WTC11 (cell line): ENCODE measurements at regions not wholly inside any gene's neighbourhood (a gene's known extent, or its start where the extent isn't known, plus 50 kb on each side); places are given as distances from the start of the nearest gene placed in this dataset.

ENCODE experiments used
- ATAC-seq: fragments of 200-7000 bp; cut with Tn5 transposase; 2 replicates; pipeline ENCODE4 v1.10.0; 2021; ENCODE audit warnings: mild to moderate bottlenecking, moderate library complexity
- CTCF ChIA-PET: fragments of 300-600 bp; sonication (Branson Sonifier 250); formaldehyde crosslinking; loops from one replicate; lab custom pipeline; 2021; ENCODE audit warnings: antibody characterized with exemption; lab: Charles Lee
- POLR2A ChIA-PET: fragments of 350-600 bp; sonication (Branson Sonifier 250); formaldehyde crosslinking; loops from one replicate; lab custom pipeline; 2021; ENCODE audit warnings: antibody characterized with exemption; lab: Charles Lee
- DNase-seq: peaks from one replicate; pipeline ENCODE4 v3.0.0; 2021; ENCODE audit warnings: low spot score
- H3K27ac Mint-ChIP-seq: 2 replicates; pipeline ENCODE4 v1.8.0; 2021; ENCODE audit warnings: mixed read lengths
- H3K27me3 Mint-ChIP-seq: 2 replicates; pipeline ENCODE4 v1.8.0; 2021; ENCODE audit warnings: low read depth, mild to moderate bottlenecking, moderate library complexity, mixed read lengths
- H3K36me3 Mint-ChIP-seq: 2 replicates; pipeline ENCODE4 v1.8.0; 2021; ENCODE audit warnings: mixed read lengths
- H3K4me1 Mint-ChIP-seq: 2 replicates; pipeline ENCODE4 v1.8.0; 2022; ENCODE audit warnings: mixed read lengths
- H3K4me3 Mint-ChIP-seq: 2 replicates; pipeline ENCODE4 v1.8.0; 2021; ENCODE audit warnings: mild to moderate bottlenecking, moderate library complexity, mixed read lengths
- H3K9me3 Mint-ChIP-seq: 2 replicates; pipeline ENCODE4 v1.8.0; 2021; ENCODE audit warnings: mixed read lengths
- FOXP1 ChIP-seq: sonication (generic); formaldehyde crosslinking; IDR thresholded peaks from 2 replicates; pipeline ENCODE4 v1.8.0; 2022; ENCODE audit warnings: missing genetic modification reagents, mild to moderate bottlenecking, moderate library complexity, borderline replicate concordance
- JAZF1 ChIP-seq: fragments of 250-450 bp; sonication (Bioruptor Pico); IDR thresholded peaks from 2 replicates; pipeline ENCODE4 v1.9.0; 2021; ENCODE audit warnings: moderate library complexity, mild to moderate bottlenecking, inconsistent platforms
- NR3C1 ChIP-seq: sonication (generic); formaldehyde crosslinking; conservative IDR thresholded peaks from 2 replicates; pipeline ENCODE4 v1.8.1; 2023; ENCODE audit warnings: low read depth, mild to moderate bottlenecking, missing genetic modification reagents
- RELA ChIP-seq: sonication (generic); formaldehyde crosslinking; IDR thresholded peaks from 2 replicates; pipeline ENCODE4 v1.8.1; 2022; ENCODE audit warnings: missing genetic modification reagents, mild to moderate bottlenecking, borderline replicate concordance
- SMAD3 ChIP-seq: sonication (generic); formaldehyde crosslinking; IDR thresholded peaks from 2 replicates; pipeline ENCODE4 v1.8.0; 2022; ENCODE audit warnings: missing genetic modification reagents, mild to moderate bottlenecking, borderline replicate concordance
- TEAD1 ChIP-seq: sonication (generic); formaldehyde crosslinking; IDR thresholded peaks from 2 replicates; pipeline ENCODE4 v1.8.0; 2022; ENCODE audit warnings: mild to moderate bottlenecking, missing genetic modification reagents
- ZBTB21 ChIP-seq: sonication (generic); formaldehyde crosslinking; IDR thresholded peaks from 2 replicates; pipeline ENCODE4 v1.8.1; 2023; ENCODE audit warnings: mild to moderate bottlenecking, missing genetic modification reagents, borderline replicate concordance
- ZNF232 ChIP-seq: sonication (generic); formaldehyde crosslinking; IDR thresholded peaks from 2 replicates; pipeline ENCODE4 v1.8.0; 2022; ENCODE audit warnings: mild to moderate bottlenecking, missing genetic modification reagents
- TF ChIP-seq, protein P1 (sequence below): sonication (generic); formaldehyde crosslinking; conservative IDR thresholded peaks from 2 replicates; pipeline ENCODE4 v1.8.1; 2023; ENCODE audit warnings: mild to moderate bottlenecking, low read depth, missing genetic modification reagents, moderate library complexity
- TF ChIP-seq, protein P2 (sequence below): sonication (generic); formaldehyde crosslinking; IDR thresholded peaks from 2 replicates; pipeline ENCODE4 v1.8.0; 2022; ENCODE audit warnings: mild to moderate bottlenecking, missing genetic modification reagents
- TF ChIP-seq, protein P3 (sequence below): fragments of 250-450 bp; sonication (Bioruptor Pico); IDR thresholded peaks from 2 replicates; pipeline ENCODE4 v1.9.0; 2021; ENCODE audit warnings: mild to moderate bottlenecking
- TF ChIP-seq, protein P4 (sequence below): sonication (generic); formaldehyde crosslinking; IDR thresholded peaks from 2 replicates; pipeline ENCODE4 v1.8.1; 2023; ENCODE audit warnings: mild to moderate bottlenecking, moderate library complexity, missing genetic modification reagents
- TF ChIP-seq, protein P5 (sequence below): fragments of 200-600 bp; IDR thresholded peaks from 2 replicates; pipeline ENCODE4 v1.8.0; 2022; ENCODE audit warnings: antibody characterized with exemption

DNA sequence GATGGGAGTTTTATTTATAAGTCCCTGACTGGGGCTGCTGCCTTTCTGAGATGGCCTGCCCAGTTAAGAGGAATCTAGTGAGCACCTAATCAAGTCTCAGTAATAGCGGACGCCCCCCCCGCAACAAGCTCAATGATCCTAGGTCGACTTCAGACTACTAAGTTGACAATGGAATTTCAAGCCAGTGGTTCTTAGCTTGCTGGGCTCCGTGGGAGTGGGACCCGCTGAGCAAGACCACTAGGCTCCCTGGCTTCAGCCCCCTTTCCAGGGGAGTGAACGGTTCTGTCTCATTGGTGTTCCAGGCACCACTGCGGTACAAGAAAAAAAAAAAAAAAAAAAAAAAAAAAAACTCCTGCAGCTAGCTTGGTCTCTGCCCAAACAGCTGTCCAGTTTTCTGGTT is 156.8 kb upstream of the CARD18 start (continued):
- TF ChIP-seq, protein P1, sequence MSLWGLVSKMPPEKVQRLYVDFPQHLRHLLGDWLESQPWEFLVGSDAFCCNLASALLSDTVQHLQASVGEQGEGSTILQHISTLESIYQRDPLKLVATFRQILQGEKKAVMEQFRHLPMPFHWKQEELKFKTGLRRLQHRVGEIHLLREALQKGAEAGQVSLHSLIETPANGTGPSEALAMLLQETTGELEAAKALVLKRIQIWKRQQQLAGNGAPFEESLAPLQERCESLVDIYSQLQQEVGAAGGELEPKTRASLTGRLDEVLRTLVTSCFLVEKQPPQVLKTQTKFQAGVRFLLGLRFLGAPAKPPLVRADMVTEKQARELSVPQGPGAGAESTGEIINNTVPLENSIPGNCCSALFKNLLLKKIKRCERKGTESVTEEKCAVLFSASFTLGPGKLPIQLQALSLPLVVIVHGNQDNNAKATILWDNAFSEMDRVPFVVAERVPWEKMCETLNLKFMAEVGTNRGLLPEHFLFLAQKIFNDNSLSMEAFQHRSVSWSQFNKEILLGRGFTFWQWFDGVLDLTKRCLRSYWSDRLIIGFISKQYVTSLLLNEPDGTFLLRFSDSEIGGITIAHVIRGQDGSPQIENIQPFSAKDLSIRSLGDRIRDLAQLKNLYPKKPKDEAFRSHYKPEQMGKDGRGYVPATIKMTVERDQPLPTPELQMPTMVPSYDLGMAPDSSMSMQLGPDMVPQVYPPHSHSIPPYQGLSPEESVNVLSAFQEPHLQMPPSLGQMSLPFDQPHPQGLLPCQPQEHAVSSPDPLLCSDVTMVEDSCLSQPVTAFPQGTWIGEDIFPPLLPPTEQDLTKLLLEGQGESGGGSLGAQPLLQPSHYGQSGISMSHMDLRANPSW (CRISPR knock-in tag): no peak
- no peak for TF ChIP-seq RELA (CRISPR knock-in tag)

DNA sequence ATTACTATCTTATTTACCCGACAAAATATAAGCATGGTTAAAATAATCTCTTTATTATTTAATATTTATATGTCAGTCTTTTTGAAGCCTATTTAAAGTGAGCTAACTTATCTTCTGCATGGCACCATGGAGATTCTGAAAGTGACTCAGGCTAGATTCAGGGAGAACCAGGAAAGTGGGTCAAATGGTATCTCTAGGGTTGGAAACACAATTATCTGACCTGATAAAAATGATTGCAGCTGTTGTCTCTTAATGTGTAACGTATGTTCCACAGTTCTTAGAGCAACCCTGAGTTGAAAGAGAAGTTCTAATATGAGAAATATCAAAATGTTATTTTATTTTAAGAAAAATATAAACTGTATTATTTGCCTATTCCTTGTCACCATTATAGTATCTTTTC is 143.1 kb upstream of the CARD18 start:
- TF ChIP-seq FOXP1 (CRISPR knock-in tag): no peak
- TF ChIP-seq, protein P2, sequence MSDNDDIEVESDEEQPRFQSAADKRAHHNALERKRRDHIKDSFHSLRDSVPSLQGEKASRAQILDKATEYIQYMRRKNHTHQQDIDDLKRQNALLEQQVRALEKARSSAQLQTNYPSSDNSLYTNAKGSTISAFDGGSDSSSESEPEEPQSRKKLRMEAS (CRISPR knock-in tag): no peak
- TF ChIP-seq, protein P3, sequence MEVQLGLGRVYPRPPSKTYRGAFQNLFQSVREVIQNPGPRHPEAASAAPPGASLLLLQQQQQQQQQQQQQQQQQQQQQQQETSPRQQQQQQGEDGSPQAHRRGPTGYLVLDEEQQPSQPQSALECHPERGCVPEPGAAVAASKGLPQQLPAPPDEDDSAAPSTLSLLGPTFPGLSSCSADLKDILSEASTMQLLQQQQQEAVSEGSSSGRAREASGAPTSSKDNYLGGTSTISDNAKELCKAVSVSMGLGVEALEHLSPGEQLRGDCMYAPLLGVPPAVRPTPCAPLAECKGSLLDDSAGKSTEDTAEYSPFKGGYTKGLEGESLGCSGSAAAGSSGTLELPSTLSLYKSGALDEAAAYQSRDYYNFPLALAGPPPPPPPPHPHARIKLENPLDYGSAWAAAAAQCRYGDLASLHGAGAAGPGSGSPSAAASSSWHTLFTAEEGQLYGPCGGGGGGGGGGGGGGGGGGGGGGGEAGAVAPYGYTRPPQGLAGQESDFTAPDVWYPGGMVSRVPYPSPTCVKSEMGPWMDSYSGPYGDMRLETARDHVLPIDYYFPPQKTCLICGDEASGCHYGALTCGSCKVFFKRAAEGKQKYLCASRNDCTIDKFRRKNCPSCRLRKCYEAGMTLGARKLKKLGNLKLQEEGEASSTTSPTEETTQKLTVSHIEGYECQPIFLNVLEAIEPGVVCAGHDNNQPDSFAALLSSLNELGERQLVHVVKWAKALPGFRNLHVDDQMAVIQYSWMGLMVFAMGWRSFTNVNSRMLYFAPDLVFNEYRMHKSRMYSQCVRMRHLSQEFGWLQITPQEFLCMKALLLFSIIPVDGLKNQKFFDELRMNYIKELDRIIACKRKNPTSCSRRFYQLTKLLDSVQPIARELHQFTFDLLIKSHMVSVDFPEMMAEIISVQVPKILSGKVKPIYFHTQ (CRISPR knock-in tag): no peak
- no peak for ATAC-seq
- no peaks in the 10 kb centered on the region for H3K36me3 Mint-ChIP-seq
- DNase-seq: no peak
- no peak overlapping the region for H3K27ac Mint-ChIP-seq
- H3K9me3 Mint-ChIP-seq: no peaks in the 10 kb centered on the region
- ChIA-PET CTCF (no interaction called here), POLR2A (no interaction called here)
- no peaks in the 10 kb centered on the region for H3K27me3 Mint-ChIP-seq
- H3K4me3 Mint-ChIP-seq: no peak overlapping the region
- no peaks in the 10 kb centered on the region for H3K4me1 Mint-ChIP-seq

DNA sequence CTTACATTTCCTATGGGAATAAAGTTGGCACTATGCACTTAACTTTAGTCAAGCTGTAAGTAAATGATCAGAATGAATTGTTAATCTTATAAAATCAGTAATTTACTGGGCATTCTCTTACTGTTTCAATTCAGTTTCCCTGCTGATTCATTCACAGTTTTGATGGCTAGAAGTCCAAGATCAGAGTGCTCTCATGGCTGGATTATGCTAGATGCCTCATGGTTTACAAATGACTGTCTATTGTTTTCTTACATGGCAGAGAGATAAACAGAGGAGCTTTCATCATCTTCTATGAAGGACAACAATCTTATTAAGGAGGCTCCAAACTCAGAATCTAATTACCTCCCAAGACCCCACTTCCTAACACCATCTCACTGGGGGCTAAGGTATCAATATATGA is 135.1 kb upstream of the CARD18 start:
- POLR2A ChIA-PET: no interaction called here
- H3K36me3 Mint-ChIP-seq: no peaks in the 10 kb centered on the region
- no peak for DNase-seq
- H3K9me3 Mint-ChIP-seq: peaks cover 18% of the 10 kb centered on the region
- no peak overlapping the region for H3K4me3 Mint-ChIP-seq
- TF ChIP-seq TEAD1 (no peak), JAZF1 (CRISPR knock-in tag) (no peak)
- TF ChIP-seq, all 79 proteins: peak for 0
- H3K4me1 Mint-ChIP-seq: no peaks in the 10 kb centered on the region
- H3K27me3 Mint-ChIP-seq: no peaks in the 10 kb centered on the region
- CTCF ChIA-PET: interaction anchor here (0.8 kb wide), 1 partner anchor 13 kb away, joined by 4 read pairs; no protein-coding TSS in a partner anchor
- H3K27ac Mint-ChIP-seq: no peak overlapping the region; the same call in 1 of the 2 replicates
- ATAC-seq: no peak

DNA sequence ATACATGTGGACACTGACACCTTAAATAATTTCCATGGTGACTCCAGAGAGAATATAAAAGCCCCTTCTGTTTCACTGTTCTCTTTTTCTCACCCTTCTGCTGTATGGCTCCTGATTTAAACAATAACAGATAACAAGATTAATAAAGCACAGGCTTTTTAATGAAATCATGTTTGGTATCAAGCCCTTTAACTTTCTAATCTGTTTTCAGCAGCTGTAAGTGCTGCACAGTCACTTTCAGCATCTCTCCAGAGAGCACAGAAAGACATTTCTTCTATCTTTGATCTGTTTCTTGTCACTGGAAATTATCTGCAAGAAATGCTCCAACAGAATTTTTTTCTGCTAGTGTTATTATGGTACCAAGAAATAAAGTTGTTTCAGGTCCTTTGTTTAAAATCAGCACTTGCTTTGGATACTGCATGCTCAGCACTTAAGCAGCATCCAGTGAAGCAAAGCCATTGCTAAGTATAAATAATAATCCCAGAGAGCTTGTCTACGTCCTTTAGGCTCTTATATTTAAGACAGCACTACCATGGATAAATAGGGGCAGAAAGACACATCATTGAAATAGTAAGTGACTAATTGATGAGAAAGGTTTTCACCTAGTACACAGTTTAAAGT is 134.2 kb upstream of the CARD18 start:
- no peak overlapping the region for H3K27ac Mint-ChIP-seq
- no peak for DNase-seq
- H3K4me1 Mint-ChIP-seq: no peaks in the 10 kb centered on the region
- no peak for ATAC-seq
- H3K4me3 Mint-ChIP-seq: no peak overlapping the region
- POLR2A ChIA-PET: no interaction called here
- CTCF ChIA-PET: no interaction called here
- H3K9me3 Mint-ChIP-seq: peaks cover 20% of the 10 kb centered on the region
- no peaks in the 10 kb centered on the region for H3K27me3 Mint-ChIP-seq
- H3K36me3 Mint-ChIP-seq: no peaks in the 10 kb centered on the region
- TF ChIP-seq, protein P4, sequence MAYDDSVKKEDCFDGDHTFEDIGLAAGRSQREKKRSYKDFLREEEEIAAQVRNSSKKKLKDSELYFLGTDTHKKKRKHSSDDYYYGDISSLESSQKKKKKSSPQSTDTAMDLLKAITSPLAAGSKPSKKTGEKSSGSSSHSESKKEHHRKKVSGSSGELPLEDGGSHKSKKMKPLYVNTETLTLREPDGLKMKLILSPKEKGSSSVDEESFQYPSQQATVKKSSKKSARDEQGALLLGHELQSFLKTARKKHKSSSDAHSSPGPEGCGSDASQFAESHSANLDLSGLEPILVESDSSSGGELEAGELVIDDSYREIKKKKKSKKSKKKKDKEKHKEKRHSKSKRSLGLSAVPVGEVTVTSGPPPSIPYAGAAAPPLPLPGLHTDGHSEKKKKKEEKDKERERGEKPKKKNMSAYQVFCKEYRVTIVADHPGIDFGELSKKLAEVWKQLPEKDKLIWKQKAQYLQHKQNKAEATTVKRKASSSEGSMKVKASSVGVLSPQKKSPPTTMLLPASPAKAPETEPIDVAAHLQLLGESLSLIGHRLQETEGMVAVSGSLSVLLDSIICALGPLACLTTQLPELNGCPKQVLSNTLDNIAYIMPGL (CRISPR knock-in tag): no peak
- TF ChIP-seq, protein P5, sequence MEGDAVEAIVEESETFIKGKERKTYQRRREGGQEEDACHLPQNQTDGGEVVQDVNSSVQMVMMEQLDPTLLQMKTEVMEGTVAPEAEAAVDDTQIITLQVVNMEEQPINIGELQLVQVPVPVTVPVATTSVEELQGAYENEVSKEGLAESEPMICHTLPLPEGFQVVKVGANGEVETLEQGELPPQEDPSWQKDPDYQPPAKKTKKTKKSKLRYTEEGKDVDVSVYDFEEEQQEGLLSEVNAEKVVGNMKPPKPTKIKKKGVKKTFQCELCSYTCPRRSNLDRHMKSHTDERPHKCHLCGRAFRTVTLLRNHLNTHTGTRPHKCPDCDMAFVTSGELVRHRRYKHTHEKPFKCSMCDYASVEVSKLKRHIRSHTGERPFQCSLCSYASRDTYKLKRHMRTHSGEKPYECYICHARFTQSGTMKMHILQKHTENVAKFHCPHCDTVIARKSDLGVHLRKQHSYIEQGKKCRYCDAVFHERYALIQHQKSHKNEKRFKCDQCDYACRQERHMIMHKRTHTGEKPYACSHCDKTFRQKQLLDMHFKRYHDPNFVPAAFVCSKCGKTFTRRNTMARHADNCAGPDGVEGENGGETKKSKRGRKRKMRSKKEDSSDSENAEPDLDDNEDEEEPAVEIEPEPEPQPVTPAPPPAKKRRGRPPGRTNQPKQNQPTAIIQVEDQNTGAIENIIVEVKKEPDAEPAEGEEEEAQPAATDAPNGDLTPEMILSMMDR: no peak
- TF ChIP-seq SMAD3 (no peak), ZBTB21 (CRISPR knock-in tag) (no peak), NR3C1 (CRISPR knock-in tag) (no peak), ZNF232 (CRISPR knock-in tag) (no peak)
